ENCODE measurements at regions not wholly inside any gene's neighbourhood (a gene's known extent, or its start where the extent isn't known, plus 50 kb on each side); places are given as distances from the start of the nearest gene placed in this dataset.

DNA sequence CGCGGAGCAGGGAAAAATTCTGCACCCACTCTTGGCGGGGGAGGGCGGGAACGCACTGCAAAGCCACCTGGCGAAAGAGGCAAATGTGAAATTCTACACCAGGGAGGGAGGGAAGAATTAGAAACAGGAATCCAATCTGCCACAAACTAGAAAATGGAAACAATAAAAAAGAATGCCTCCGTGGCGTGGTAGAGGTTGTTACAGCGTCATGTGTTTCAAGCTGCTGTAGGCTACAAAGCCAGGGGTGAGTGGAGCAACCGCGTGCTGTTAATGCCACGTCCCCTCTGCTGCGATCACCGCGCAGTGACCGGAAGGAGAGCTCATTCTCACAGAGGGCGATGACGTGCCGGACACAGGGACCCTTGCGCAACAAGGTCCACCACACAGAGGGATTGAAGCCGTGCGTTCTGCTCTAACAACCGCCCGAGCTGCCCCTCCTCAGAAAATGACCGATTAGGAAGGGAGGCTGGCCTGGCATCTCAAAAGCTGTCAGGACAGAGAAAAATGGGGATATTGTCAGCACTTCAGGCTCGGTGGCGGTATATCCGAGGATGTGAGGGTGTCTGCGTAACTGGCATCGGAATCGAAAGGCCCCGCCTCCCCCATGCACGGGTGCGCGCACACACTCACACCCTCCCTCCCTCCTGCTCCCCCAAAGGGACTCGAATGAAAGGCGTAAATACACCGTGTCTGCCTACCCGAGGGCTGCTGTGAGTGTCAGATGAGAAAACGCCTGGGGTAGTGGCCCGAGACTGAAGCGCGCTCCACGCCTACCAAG, 70.8 kb upstream of the TNRC6C start:
- TF ChIP-seq, protein P1, sequence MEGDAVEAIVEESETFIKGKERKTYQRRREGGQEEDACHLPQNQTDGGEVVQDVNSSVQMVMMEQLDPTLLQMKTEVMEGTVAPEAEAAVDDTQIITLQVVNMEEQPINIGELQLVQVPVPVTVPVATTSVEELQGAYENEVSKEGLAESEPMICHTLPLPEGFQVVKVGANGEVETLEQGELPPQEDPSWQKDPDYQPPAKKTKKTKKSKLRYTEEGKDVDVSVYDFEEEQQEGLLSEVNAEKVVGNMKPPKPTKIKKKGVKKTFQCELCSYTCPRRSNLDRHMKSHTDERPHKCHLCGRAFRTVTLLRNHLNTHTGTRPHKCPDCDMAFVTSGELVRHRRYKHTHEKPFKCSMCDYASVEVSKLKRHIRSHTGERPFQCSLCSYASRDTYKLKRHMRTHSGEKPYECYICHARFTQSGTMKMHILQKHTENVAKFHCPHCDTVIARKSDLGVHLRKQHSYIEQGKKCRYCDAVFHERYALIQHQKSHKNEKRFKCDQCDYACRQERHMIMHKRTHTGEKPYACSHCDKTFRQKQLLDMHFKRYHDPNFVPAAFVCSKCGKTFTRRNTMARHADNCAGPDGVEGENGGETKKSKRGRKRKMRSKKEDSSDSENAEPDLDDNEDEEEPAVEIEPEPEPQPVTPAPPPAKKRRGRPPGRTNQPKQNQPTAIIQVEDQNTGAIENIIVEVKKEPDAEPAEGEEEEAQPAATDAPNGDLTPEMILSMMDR (IDR thresholded peaks at IDR 0.05; ENCODE audit: low read depth, low read length, missing input control): no peak
- TF ChIP-seq RAD21 (IDR thresholded peaks at IDR 0.05) (peak in 1 of 2 donors; percentile 31), ATF3 (IDR thresholded peaks at IDR 0.05) (no peak), EGR1 (IDR thresholded peaks at IDR 0.05; ENCODE audit: low read depth in 2 of 2) (no peak), SP1 (IDR thresholded peaks at IDR 0.05) (peak; percentile 39), HNF4A (conservative IDR thresholded peaks at IDR 0.05) (peak in 1 of 2 donors; percentile 42), REST (IDR thresholded peaks at IDR 0.05) (no peak), GABPA (IDR thresholded peaks at IDR 0.05 in 1 of 2, conservative IDR thresholded peaks at IDR 0.05 in 1 of 2) (peak in 1 of 2 donors; percentile 71), TAF1 (conservative IDR thresholded peaks at IDR 0.05) (no peak), HNF4G (IDR thresholded peaks at IDR 0.05) (no peak), NR2F2 (IDR thresholded peaks at IDR 0.05) (no peak)
- TF ChIP-seq, protein P2, sequence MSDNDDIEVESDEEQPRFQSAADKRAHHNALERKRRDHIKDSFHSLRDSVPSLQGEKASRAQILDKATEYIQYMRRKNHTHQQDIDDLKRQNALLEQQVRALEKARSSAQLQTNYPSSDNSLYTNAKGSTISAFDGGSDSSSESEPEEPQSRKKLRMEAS (IDR thresholded peaks at IDR 0.05): peak; percentile 73

Measured in liver (tissue), 3 donors.